OCI-LY7 (cell line): ENCODE measurements at regions not wholly inside any gene's neighbourhood (a gene's known extent, or its start where the extent isn't known, plus 50 kb on each side); places are given as distances from the start of the nearest gene placed in this dataset.

Source experiments
- BruUV-seq: library from RNA; stranded (reverse); fragments of 400-500 nt; replicated peaks from 2 replicates; lab custom pipeline; 2021; lab: Mats Ljungman, UMichigan
- CTCF ChIA-PET: fragments of 300-600 bp; sonication (Branson Sonifier 250); formaldehyde crosslinking; loops from one replicate; lab custom pipeline; 2022; ENCODE audit warnings: antibody characterized with exemption; ENCODE audit not compliant: unreplicated experiment; lab: Charles Lee
- POLR2A ChIA-PET: fragments of 300-600 bp; sonication (Branson Sonifier 250); formaldehyde crosslinking; loops from one replicate; lab custom pipeline; 2022; ENCODE audit warnings: antibody characterized with exemption; lab: Charles Lee
- DNase-seq: peaks from one replicate; pipeline ENCODE4 v3.0.0-alpha.2; 2015; ENCODE audit warnings: low spot score
- H2AFZ ChIP-seq: fragments of 200-600 bp; sonication (generic), shearing (Covaris generic); 2 replicates; pipeline ENCODE4 v1.6.1; 2014; ENCODE audit warnings: mild to moderate bottlenecking, antibody characterized with exemption, low read length, moderate library complexity
- H3K27ac ChIP-seq: fragments of 200-600 bp; sonication (generic); 2 replicates; pipeline ENCODE4 v1.5.1; 2014; ENCODE audit warnings: mixed run types, low read depth, mild to moderate bottlenecking, moderate library complexity, low read length, inconsistent platforms; ENCODE audit not compliant: poor library complexity, severe bottlenecking
- H3K36me3 ChIP-seq: fragments of 200-600 bp; sonication (generic); 2 replicates; pipeline ENCODE4 v1.6.1; 2014; ENCODE audit warnings: mild to moderate bottlenecking, antibody characterized with exemption, low read length, moderate library complexity, mixed read lengths; ENCODE audit not compliant: insufficient read depth
- H3K4me1 ChIP-seq: fragments of 200-600 bp; sonication (generic); 2 replicates; pipeline ENCODE4 v1.5.1; 2014; ENCODE audit warnings: mild to moderate bottlenecking, low read length; ENCODE audit not compliant: insufficient read depth, poor library complexity, severe bottlenecking
- H3K4me2 ChIP-seq: fragments of 200-600 bp; sonication (generic); 2 replicates; pipeline ENCODE4 v1.6.1; 2014; ENCODE audit warnings: mild to moderate bottlenecking, low read length
- H3K4me3 ChIP-seq: fragments of 200-600 bp; sonication (generic); 2 replicates; pipeline ENCODE4 v1.5.1; 2014; ENCODE audit warnings: mild to moderate bottlenecking, low read depth, low read length; ENCODE audit not compliant: poor library complexity, severe bottlenecking
- H3K79me2 ChIP-seq: fragments of 200-600 bp; sonication (generic); 2 replicates; pipeline ENCODE4 v1.6.1; 2016; ENCODE audit warnings: low read depth, mild to moderate bottlenecking, low read length, moderate library complexity, mixed read lengths; ENCODE audit not compliant: insufficient read depth
- H3K9me2 ChIP-seq: fragments of 200-600 bp; sonication (generic); 2 replicates; pipeline ENCODE4 v1.6.1; 2016; ENCODE audit warnings: mild to moderate bottlenecking, low read length, mixed read lengths; ENCODE audit not compliant: insufficient read depth
- H3K9me3 ChIP-seq: fragments of 200-600 bp; sonication (generic); 2 replicates; pipeline ENCODE4 v1.6.1; 2014; ENCODE audit warnings: mild to moderate bottlenecking, mixed run types, low read length, mixed read lengths
- H4K20me1 ChIP-seq: fragments of 200-600 bp; sonication (generic); 2 replicates; pipeline ENCODE4 v1.6.1; 2014; ENCODE audit warnings: mild to moderate bottlenecking, antibody characterized with exemption, low read length, moderate library complexity, mixed read lengths; ENCODE audit not compliant: insufficient read depth
- EZH2phosphoT487 ChIP-seq: fragments of 200-600 bp; sonication (generic); IDR thresholded peaks from 2 replicates; pipeline ENCODE4 v1.6.1; 2018; ENCODE audit warnings: low read depth, borderline replicate concordance, mild to moderate bottlenecking, mixed run types, antibody characterized with exemption, low read length, moderate library complexity, mixed read lengths
- intact Hi-C: fragments of 100-400 bp; cut with micrococcal nuclease; formaldehyde crosslinking; loops from one replicate; pipeline ENCODE4 v1.10.0; 2022; ENCODE audit not compliant: unreplicated experiment
- TF ChIP-seq, protein P1 (sequence below): fragments of 200-600 bp; sonication (generic); conservative IDR thresholded peaks from 2 replicates; pipeline ENCODE4 v1.5.1; 2014; ENCODE audit warnings: mild to moderate bottlenecking, antibody characterized with exemption, low read length, moderate library complexity, mixed read lengths

GRCh38 chr12:118488034-118488433 lies 111.7 kb downstream of the SUDS3 start:
- Histone ChIP-seq H3K4me1 (no peaks in the 10 kb centered on the region), H3K9me3 (no peaks in the 10 kb centered on the region), H3K4me3 (no peak overlapping the region), H3K36me3 (no peaks in the 10 kb centered on the region), H3K27ac (no peak overlapping the region), H3K4me2 (no peak overlapping the region), H3K9me2 (no peaks in the 10 kb centered on the region), H2AFZ (no peak overlapping the region), H4K20me1 (no peaks in the 10 kb centered on the region), H3K79me2 (no peaks in the 10 kb centered on the region)
- BruUV-seq = no TSS peak
- CTCF ChIA-PET = no interaction called here
- intact Hi-C loops = no loop called here
- POLR2A ChIA-PET = no interaction called here
- DNase-seq = no peak
- no peak for TF ChIP-seq EZH2phosphoT487
- TF ChIP-seq, protein P1, sequence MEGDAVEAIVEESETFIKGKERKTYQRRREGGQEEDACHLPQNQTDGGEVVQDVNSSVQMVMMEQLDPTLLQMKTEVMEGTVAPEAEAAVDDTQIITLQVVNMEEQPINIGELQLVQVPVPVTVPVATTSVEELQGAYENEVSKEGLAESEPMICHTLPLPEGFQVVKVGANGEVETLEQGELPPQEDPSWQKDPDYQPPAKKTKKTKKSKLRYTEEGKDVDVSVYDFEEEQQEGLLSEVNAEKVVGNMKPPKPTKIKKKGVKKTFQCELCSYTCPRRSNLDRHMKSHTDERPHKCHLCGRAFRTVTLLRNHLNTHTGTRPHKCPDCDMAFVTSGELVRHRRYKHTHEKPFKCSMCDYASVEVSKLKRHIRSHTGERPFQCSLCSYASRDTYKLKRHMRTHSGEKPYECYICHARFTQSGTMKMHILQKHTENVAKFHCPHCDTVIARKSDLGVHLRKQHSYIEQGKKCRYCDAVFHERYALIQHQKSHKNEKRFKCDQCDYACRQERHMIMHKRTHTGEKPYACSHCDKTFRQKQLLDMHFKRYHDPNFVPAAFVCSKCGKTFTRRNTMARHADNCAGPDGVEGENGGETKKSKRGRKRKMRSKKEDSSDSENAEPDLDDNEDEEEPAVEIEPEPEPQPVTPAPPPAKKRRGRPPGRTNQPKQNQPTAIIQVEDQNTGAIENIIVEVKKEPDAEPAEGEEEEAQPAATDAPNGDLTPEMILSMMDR = no peak

- Histone ChIP-seq H3K27ac (no peak overlapping the region), H3K9me2 (no peaks in the 10 kb centered on the region), H3K36me3 (no peaks in the 10 kb centered on the region), H3K4me2 (no peak overlapping the region), H4K20me1 (no peaks in the 10 kb centered on the region), H3K4me3 (no peak overlapping the region), H3K79me2 (no peaks in the 10 kb centered on the region), H3K9me3 (no peaks in the 10 kb centered on the region), H3K4me1 (no peaks in the 10 kb centered on the region), H2AFZ (no peak overlapping the region)
- BruUV-seq = no TSS peak
- no peak for TF ChIP-seq EZH2phosphoT487
- TF ChIP-seq, protein P1 = no peak
- ChIA-PET CTCF (no interaction called here), POLR2A (no interaction called here)
- intact Hi-C loops = no loop called here
- DNase-seq = no peak
Measured at GRCh38 chr12:118493962-118494361, 117.6 kb downstream of the SUDS3 start.

DNA sequence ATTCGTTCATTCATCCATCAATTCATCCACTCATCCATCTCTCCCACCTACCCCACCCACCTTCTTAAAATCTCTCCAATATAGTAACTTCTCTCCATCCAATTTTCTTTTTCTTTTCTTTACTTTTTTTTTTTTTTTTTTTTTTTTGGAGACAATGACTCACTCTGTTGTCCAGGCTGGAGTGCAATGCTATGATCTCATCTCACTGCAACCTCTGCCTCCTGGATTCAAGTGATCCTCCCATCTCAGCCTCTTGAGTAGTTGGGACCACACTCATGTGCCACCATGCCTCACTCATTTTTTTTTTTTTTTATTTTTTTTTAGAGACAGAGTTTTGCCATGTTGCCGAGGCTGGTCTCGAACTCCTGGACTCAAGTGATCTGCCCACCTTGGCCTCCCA lies 118.4 kb downstream of the SUDS3 start:
- Histone ChIP-seq H3K36me3 (no peaks in the 10 kb centered on the region), H3K4me2 (no peak overlapping the region), H3K9me3 (no peaks in the 10 kb centered on the region), H4K20me1 (no peaks in the 10 kb centered on the region), H2AFZ (no peak overlapping the region), H3K79me2 (no peaks in the 10 kb centered on the region), H3K4me3 (no peak overlapping the region), H3K27ac (no peak overlapping the region), H3K9me2 (no peaks in the 10 kb centered on the region), H3K4me1 (no peaks in the 10 kb centered on the region)
- TF ChIP-seq, protein P1 = no peak
- TF ChIP-seq EZH2phosphoT487 = no peak
- CTCF ChIA-PET = no interaction called here
- POLR2A ChIA-PET = no interaction called here
- intact Hi-C loops = no loop called here
- DNase-seq = no peak
- no TSS peak for BruUV-seq
